Loucy (cell line): ENCODE measurements at regions not wholly inside any gene's neighbourhood (a gene's known extent, or its start where the extent isn't known, plus 50 kb on each side); places are given as distances from the start of the nearest gene placed in this dataset.

ENCODE experiments used
- H2AFZ ChIP-seq: fragments of 200-600 bp; sonication (generic); 2 replicates; pipeline ENCODE4 v1.6.0; 2016; ENCODE audit warnings: antibody characterized with exemption, mild to moderate bottlenecking, low read length, moderate library complexity
- H3F3A ChIP-seq: fragments of 200-600 bp; 2 replicates; pipeline ENCODE4 v1.6.0; 2016; ENCODE audit warnings: antibody characterized with exemption, low read depth, mild to moderate bottlenecking
- H3K27me3 ChIP-seq: fragments of 200-600 bp; sonication (generic); 2 replicates; pipeline ENCODE4 v1.6.1; 2014; ENCODE audit warnings: low read length, mild to moderate bottlenecking; ENCODE audit not compliant: insufficient read depth, poor library complexity, severe bottlenecking
- H3K36me3 ChIP-seq: fragments of 200-600 bp; sonication (generic); 2 replicates; pipeline ENCODE4 v1.6.1; 2016; ENCODE audit warnings: low read length; ENCODE audit not compliant: insufficient read depth
- H3K4me1 ChIP-seq: fragments of 200-600 bp; sonication (generic); 2 replicates; pipeline ENCODE4 v1.5.1; 2014; ENCODE audit warnings: low read length, mild to moderate bottlenecking; ENCODE audit not compliant: insufficient read depth, poor library complexity, severe bottlenecking
- H3K4me2 ChIP-seq: fragments of 200-600 bp; sonication (generic); 2 replicates; pipeline ENCODE4 v1.6.0; 2014; ENCODE audit warnings: antibody characterized with exemption, low read length, low read depth, mild to moderate bottlenecking; ENCODE audit not compliant: poor library complexity, severe bottlenecking
- H3K4me3 ChIP-seq: fragments of 200-600 bp; sonication (generic); 2 replicates; pipeline ENCODE4 v1.5.1; 2014; ENCODE audit warnings: low read length, mild to moderate bottlenecking, mixed read lengths; ENCODE audit not compliant: poor library complexity, severe bottlenecking
- H3K79me2 ChIP-seq: fragments of 200-600 bp; sonication (generic); 2 replicates; pipeline ENCODE4 v1.6.1; 2014; ENCODE audit warnings: low read length; ENCODE audit not compliant: insufficient read depth
- H3K9ac ChIP-seq: fragments of 200-600 bp; sonication (generic); 2 replicates; pipeline ENCODE4 v1.6.0; 2014; ENCODE audit warnings: mild to moderate bottlenecking, low read depth, low read length, moderate library complexity; ENCODE audit not compliant: poor library complexity, severe bottlenecking
- H3K9me2 ChIP-seq: fragments of 200-600 bp; sonication (generic); replicated peaks from 2 replicates; pipeline ENCODE4 v1.6.1; 2016; ENCODE audit warnings: low read depth, low read length, mixed read lengths
- H3K9me3 ChIP-seq: fragments of 200-600 bp; sonication (generic); 2 replicates; pipeline ENCODE4 v1.6.1; 2014; ENCODE audit warnings: mild to moderate bottlenecking, antibody characterized with exemption, low read length, low read depth; ENCODE audit not compliant: insufficient read depth
- H4K20me1 ChIP-seq: fragments of 200-600 bp; sonication (generic); 2 replicates; pipeline ENCODE4 v1.6.0; 2014; ENCODE audit warnings: antibody characterized with exemption, low read length, mild to moderate bottlenecking; ENCODE audit not compliant: insufficient read depth, poor library complexity, severe bottlenecking
- CTCF ChIP-seq: fragments of 200-600 bp; sonication (generic); conservative IDR thresholded peaks from 2 replicates; pipeline ENCODE4 v1.5.1; 2014; ENCODE audit warnings: mild to moderate bottlenecking, antibody characterized with exemption, low read length
- EZH2phosphoT487 ChIP-seq: fragments of 200-600 bp; IDR thresholded peaks from 2 replicates; pipeline ENCODE4 v1.6.1; 2018; ENCODE audit warnings: antibody characterized with exemption, mild to moderate bottlenecking, moderate library complexity, borderline replicate concordance

- Histone ChIP-seq H3K4me1 (no peaks in the 10 kb centered on the region), H3F3A (no peaks in the 10 kb centered on the region), H3K27me3 (no peaks in the 10 kb centered on the region), H3K36me3 (no peaks in the 10 kb centered on the region), H3K9ac (no peak overlapping the region), H3K9me2 (no peaks in the 10 kb centered on the region), H2AFZ (no peak overlapping the region), H3K4me3 (no peak overlapping the region), H4K20me1 (no peaks in the 10 kb centered on the region), H3K9me3 (no peaks in the 10 kb centered on the region), H3K4me2 (no peak overlapping the region), H3K79me2 (no peaks in the 10 kb centered on the region)
- TF ChIP-seq EZH2phosphoT487 (no peak), CTCF (no peak)
Measured at GRCh38 chr1:232335741-232336293, 294.1 kb downstream of the SIPA1L2 start.

- Histone ChIP-seq H3K9me2 (no peaks in the 10 kb centered on the region), H3K36me3 (no peaks in the 10 kb centered on the region), H3K4me1 (no peaks in the 10 kb centered on the region), H3F3A (no peaks in the 10 kb centered on the region), H3K4me2 (no peak overlapping the region), H3K4me3 (no peak overlapping the region), H4K20me1 (no peaks in the 10 kb centered on the region), H3K9me3 (no peaks in the 10 kb centered on the region), H3K79me2 (no peaks in the 10 kb centered on the region), H3K27me3 (no peaks in the 10 kb centered on the region), H2AFZ (no peak overlapping the region), H3K9ac (no peak overlapping the region)
- no peak for TF ChIP-seq EZH2phosphoT487
- no peak for TF ChIP-seq CTCF
Measured at GRCh38 chr1:232335261-232335660, 294.7 kb downstream of the SIPA1L2 start.

- Histone ChIP-seq H3K4me2 (no peak overlapping the region), H2AFZ (no peak overlapping the region)
Measured at GRCh38 chr1:232334811-232335210, 295.1 kb downstream of the SIPA1L2 start.

More at GRCh38 chr1:232334811-232335210, 295.1 kb downstream of the SIPA1L2 start:
- Histone ChIP-seq H3K9me2 (no peaks in the 10 kb centered on the region), H3K9me3 (no peaks in the 10 kb centered on the region), H3K79me2 (no peaks in the 10 kb centered on the region), H3K9ac (no peak overlapping the region), H3F3A (no peaks in the 10 kb centered on the region), H3K27me3 (no peaks in the 10 kb centered on the region), H3K36me3 (no peaks in the 10 kb centered on the region), H3K4me3 (no peak overlapping the region), H4K20me1 (no peaks in the 10 kb centered on the region), H3K4me1 (no peaks in the 10 kb centered on the region)
- TF ChIP-seq CTCF (no peak), EZH2phosphoT487 (no peak)
